Hematopoietic multipotent progenitor cell (in vitro differentiated cells): ENCODE measurements at regions not wholly inside any gene's neighbourhood (a gene's known extent, or its start where the extent isn't known, plus 50 kb on each side); places are given as distances from the start of the nearest gene placed in this dataset.
A peak's percentile ranks its signal among the peaks of the same experiment; 100 is the strongest.

Experiments used
- DNase-seq, 3 donors: peaks; one replicate each; pipeline ENCODE4 v3.0.0-alpha.2; 2011 to 2015; ENCODE audit warnings: low read depth in 2 of 3, low spot score in 2 of 3

DNA sequence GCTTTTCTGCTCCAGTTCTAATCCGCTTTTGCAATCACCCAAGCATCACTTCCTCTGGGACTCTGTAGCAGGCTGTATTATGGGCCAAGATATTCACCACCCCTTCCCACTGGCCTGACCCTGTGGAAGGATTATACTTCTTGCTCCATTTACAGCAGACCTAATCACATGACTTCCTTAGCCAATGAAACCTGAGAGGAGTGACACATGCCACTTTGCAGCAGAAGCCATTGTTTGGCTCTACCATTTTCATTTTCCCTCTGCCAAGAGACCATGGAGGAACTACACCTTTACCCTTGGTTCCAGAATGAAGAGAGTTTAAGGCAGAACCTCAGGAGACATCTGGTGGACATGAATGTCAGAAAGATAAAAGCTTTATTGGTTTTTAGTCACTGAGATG, 134.9 kb upstream of the HSD17B12 start:
- no peak for DNase-seq

DNA sequence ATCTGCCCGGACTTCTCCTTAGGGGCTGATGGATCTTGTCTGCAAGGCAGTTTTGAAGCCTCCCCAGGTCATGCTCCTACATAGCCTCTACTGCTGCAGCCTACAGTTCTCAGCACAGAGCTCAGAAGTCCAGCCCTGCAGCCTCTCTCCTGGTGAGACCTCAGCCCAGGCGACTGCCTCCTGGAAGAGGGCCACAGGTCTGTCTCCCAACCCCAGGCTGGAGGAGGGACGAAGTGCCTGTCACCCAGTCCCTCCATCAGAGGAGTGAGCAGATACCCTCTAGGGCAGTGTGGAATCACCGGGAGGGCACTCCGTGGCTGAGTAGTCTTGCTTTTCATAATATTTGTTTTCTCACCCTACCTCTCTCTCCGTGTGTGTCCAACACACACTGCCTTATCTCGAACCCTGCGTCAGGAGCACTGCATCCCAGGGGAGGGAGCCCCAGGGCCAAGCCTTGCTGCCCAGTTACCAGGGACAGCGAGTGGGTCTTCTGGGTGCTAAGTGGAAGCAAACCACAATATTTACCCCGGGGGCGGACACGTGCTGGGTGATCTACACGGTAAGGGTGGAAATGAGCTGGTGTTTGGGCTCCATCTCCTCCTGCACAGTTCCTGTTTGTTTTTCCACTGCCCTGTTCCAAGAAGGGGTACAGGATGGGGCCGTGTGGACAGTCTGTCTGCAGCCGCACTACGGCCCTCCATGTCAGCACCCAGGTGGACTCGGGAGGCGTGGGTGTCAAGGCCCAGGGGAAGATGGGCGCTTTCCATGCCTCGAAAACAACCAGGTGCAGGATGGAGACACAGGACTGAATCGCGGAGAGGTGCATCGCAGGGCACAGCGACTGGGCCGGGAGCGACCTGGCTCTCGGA, 133.7 kb upstream of the HSD17B12 start:
- no peak for DNase-seq

DNA sequence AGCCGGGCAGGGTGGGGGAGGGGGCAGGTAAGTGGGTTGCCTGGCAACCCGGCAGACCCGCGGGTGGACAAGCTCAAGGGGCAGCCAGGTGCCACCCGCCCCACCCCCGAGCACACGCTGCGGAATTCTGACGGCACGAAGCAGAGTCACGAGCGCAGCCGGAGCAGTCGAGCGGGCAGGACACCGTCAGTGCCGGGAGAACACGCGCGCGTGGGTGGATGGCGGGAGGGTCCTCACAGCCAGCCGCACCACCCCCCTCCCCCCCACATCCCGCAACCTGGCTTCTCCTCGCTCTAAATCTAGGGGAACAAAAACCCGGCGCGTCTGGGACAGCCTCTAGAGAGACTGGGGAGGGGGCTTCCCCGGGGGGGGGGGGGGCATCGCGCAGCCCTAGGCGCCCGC, 133.1 kb upstream of the HSD17B12 start:
- DNase-seq = no peak

DNA sequence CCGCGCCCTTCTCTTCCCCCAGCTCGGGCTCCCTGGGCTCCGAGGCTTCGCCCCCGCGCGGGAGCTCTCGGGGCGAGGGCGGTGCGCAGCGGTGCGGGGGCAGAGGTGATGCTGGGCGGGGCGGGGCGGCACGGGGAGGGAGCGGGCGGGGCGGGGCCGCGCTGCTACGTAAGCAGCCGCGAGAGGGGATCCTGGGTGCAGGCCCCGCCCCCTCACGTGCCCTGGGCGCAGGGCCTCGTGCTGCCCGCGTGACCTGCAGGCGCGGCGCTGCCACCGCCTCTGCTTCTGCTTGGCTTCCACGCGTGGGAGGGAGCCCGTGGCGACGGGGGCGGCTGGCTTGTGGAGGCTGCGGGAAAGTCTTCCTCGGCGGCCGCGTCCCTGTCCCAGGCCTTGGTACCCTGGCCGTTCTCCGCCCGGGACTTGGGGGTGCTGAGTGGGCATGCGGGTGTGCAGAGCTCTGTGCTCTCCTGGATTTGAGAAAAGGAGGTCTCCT, 132.6 kb upstream of the HSD17B12 start:
- no peak for DNase-seq

DNA sequence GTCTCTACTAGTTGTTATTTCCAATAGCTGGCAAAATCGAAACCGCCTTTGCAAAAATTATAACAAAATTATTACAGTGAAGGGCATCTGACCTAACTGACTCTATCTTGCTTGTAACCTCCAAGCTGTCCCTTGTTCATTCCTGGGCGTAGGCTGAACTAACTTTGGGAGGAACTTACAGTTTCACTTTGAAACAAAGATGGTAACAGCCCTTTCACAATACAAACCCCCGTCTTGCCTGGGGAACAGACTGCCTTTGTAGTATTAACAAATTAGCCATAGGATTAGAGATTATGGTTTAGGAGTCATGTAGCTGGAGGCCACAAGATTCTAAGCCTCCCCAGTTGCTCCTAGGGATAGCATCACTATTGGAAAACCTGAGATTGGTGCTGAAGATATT, 131.6 kb upstream of the HSD17B12 start:
- DNase-seq = no peak

DNA sequence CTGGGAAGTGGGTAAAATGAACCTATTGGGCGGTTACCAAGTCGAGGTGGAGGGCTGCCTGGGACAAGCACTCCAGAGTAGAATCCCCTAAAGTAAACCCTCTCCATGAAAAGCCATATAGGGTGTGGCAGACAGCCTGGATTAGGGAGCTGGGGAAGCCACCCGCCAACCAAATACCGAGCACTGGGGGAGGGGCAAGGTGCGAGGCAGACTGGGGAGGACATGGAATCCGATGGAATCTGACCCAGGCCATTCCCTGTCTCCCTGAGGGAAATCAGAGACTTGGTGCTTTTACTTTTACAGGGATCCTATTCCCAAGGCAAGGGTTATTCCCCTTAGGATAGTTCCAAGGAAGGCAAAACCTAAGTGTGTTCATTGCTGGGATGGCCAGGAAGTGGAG, 130.9 kb upstream of the HSD17B12 start:
- no peak for DNase-seq

DNA sequence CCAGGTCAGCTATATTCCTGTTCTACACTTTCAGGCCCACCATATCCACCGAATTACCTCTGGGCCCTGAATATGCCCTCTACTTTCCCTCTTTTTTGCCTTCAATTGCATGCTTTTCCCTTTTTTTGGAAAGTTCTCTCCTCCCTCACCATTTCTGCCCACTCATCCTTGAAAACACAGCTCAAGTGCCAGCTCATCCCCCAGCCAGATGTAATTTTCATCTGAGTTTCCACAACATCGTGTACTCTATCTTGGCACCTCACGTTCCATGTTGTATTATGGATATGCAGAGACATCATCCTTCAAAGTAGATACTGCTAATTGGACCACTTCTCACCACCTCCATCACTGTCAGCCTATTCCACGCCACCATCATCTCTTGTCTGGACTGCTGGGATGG, 129.8 kb upstream of the HSD17B12 start:
- no peak for DNase-seq

DNA sequence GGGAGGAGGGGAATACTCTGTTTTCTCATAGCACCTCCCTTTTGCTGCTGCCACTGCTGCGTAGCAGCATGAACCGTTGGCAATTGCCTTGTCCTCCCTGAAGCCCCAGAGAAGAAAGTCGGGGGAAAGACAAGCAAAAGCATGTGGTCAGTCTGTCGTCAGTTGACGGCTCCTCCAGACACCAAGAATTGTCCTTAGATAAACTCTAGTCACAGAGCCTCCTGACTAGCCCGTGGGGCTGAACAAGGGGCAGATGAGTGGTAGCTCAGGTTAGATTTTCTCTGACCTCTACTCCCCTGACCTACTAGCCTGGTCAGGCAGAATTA, 126.4 kb upstream of the HSD17B12 start:
- DNase-seq = no peak

DNA sequence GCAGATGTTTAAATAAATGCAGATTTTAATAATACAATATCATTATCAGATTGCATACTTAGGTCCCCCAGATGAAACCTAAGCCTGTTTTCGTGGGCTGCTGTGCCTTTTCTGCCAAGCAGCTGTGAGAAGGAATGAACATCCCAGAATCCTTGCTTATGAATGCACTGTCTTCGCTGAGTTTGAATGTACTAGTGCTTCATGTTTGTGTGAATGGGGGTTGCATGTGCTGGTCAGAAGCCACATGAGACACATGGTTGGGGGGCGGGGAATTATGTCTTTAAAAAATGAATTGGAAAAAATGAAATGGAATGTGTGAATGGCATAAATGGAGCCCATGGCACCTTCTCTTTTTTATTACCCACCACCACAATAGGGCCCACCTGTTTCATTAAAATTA, 125.4 kb upstream of the HSD17B12 start:
- no peak for DNase-seq

DNA sequence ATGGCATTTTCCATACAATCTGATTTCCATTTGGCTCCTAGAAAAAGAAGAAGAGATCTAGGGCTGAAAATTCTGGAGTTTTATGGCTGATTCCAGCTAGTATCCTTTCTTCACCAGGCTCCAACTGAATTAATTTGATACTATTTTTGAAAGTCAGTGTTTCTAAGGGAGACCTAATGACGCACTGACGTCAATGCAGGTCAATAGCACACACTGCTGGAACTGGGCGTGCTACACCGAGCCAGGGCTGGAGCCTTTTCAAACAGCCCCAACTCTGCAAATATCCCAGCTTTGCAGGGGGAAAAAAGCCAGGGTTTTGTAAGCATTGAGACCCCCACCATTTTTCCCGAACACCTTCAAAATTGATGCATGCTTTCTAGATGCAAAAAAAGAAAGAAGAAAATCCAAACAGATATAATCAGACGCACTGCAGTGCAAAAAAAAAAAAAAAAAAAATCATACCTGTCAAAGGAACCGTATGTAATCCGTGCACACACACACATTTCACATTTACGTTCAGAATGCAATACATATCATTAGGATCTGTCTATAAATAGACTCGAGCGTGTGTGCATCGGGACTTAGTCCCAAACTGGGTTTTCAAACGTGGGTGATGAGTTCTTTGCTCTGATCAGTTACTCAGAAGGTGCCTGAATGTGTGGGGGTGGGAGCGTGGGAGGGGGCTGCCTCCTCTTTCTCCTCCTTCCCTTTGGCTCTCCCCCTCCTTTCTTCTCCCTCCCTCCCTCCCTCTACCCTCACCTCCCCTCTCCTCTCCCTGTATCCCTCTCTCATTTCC, 124.5 kb upstream of the HSD17B12 start:
- no peak for DNase-seq

DNA sequence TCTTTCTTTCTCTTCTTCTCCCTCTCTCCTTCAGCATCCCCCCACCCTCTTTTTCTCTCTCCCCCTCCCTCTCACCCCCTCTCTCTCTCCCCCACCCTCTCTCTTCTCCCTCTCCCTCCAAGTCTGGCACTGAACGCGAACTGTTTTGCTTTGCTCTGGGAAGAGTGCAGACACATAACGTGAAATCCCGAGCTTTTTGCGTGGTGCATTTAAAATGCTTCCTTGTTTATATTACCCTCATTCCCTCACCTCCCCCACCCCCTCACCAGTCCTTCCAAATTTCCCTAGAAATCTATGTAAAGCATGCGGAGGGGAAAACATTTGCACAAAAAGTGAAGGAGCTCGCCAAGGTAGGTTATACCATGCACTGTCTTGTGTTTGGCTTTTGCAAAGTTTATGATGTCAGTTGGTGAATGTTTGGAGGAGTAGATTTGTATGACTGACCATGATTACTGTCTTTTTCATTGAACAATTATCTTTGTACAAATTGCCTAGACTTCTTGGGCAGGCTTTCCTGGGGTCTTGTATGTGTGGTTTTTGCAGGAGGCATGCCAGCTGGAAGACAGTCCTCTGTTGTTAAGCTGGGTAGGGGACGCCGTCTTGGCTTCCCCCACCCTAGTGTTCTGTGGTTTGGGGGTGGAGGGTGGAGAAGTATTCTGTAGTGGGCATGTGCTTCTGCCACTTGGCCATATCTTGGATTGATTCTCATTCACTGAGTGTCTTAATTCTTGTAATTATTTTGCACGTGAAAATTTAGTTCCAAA, 123.7 kb upstream of the HSD17B12 start:
- no peak for DNase-seq

DNA sequence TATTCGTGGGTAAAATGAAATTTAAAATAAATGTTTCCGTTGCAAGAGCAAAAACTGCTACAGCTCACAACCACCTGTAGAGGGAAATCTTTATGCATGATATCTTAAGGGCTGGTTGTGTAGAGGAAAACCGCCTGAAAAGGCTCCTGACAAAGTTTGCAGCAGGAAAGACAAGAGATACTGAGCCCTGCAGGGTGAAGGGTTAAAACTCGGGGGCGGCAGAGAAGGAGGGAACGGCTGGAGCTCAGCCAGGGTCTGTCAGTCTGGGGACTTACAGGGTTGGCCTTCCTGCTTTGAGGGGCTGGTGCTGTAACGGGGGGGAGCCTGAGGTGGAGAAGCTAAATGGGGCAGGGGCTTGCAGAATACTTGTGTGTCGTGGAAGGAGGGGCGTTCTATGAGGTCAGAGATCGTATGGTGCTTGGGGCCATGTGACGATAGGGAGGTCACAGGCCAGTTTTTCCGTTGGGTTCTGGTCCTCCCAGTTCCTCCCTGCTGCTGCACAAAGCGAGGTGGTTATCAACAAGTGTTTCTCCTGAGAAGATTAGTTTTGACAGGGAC, 122.9 kb upstream of the HSD17B12 start:
- no peak for DNase-seq

DNA sequence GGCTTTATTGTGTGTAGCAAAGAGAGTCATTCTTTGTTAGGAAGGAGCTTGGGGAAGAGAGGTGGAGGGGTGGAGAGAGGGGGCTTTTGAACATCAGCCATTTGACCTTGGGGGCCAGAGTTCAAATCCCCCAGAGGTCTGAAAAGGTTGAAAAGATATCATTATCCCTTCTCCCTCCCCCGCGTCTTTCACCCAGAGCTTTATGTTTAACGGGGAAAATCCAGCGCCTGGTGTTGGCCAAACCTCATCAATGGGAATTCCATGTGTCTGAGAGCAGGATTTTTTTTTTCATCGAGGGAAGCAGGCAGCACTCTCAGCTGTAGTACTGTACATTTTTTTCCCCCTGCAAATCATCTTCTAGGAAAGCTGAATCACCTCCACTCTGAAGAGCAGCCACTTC, 122.4 kb upstream of the HSD17B12 start:
- DNase-seq = no peak

DNA sequence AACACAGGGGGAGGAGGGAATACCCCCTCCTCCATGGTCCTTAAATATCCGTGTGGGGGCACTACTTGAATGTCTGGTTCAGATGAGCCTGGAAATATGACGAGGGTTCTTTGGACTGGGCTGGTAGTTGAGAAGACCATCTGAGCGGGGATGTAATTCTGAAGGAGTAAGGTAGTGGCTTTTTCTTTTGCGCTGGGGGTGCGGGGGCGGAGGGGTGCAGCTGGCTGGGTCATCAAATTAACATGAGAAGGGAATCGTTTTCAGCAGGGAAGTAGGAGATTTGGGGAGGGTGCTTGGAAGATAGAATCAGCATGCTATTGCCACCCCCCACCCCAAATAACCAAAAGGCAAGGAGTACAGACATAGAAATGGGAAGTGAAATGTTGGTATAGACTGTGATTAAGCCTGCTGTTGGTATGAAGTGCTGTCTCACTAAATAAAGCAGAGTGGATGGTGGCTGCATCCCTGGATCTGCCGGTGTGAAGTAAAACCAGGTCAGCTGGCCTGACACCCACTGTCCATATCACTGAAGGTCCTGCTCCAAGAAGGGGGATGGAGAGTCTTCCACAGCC, 121.9 kb upstream of the HSD17B12 start:
- DNase-seq = no peak

DNA sequence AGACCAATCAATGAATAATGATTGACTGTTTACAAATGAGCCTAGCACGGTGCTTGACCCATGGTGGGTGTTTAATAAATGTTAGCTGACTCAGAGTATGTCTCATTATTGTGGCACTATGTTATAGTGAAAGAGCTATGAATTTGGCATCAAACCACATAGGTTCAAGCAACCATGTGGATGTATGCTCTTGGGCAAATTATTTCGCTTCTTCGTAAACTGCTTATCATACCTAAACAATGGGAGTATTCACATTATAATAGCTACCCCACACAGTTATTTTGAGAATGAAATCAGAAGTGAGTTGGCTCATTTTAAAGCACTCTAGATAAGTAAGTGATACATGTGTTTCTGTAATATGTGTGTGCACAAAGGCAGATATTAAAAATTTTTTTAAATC, 118.7 kb upstream of the HSD17B12 start:
- DNase-seq = no peak

DNA sequence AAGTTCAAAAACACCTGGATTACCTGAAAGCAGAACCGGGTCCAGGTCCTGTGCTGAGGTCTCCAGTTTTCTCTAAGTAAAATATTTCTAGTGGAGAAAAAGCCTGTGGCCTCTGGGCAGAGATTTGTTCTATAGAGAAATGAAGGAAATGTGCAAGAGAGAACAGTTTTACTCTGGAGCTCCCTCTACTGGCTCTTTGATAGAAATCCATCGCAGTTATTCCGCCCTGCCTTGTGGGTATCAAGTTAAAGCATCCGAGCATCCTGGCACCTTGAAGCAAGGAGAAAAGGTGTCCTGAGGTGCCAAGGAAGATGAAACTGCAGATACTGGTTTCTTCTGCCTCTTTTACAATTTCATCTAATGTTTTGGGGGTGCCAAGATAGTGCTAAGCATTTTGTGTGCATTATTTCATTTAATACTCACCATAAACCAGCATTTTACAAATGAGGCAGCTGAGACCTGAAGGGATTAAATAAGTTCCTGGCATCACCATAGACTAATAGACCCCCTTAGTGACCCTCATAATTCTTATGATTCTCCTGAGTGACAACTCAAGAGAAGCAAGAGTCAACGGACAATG, 113.1 kb upstream of the HSD17B12 start:
- peak in 1 of 3 donors; percentile 67 for DNase-seq

DNA sequence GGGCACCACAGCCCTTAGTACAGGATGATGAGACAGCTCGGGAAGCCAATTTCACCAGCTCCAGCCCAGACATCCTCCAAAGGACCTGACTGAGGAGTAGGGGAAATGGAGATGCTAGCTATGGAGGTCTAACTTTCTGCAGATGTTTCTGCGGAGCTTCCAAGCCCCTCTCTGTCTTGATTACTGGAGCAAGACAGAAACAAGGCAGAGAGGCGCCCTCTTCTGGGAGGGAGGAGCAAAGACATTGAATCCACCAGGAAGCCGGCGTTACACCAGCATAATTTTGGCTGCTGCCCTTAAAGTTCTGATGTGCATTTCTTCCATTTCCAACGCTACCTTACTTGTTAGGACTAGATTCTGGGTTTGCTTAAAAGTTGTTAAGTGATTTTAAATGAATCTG, 107.3 kb upstream of the HSD17B12 start:
- peak in 2 of 3 donors; percentile 39 to 59 for DNase-seq

DNA sequence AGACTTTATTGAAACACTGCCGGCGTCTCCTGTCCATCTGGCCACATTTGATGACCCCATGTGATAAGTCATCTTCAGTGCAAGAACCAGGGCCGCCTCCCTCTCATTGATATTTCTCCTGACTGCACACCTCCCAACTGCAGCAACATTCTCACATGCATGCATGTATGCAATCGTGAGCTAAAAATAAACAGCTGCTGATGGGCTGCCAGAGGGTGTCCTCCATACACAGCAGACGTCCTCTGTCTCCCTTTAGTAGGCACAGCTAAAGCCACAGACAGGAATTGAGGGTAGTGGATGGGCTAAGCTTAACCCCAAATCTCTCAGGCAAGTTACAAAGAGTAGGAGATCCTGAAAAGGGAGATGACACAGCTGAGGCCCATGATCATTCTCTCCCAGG, 106.7 kb upstream of the HSD17B12 start:
- no peak for DNase-seq

DNA sequence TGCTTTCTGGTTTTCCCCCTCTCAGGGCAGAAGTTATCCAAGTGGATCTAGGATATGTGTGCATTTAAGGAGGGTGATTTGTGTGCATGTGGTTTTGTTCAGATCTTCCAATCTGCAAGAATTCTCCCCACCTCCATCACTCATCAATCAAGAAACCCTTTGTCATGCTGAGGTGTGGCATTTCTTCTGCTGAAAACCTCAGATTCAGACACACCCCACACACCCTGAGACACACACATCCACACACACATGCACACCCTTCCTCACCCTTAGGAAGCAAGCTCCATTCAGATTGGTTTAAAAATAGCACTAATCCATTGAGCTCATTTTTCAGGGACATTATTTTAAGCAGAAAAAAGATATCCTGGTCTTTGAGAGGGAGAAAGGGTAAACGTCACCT, 106.1 kb upstream of the HSD17B12 start:
- no peak for DNase-seq
